ENCODE measurements at regions not wholly inside any gene's neighbourhood (a gene's known extent, or its start where the extent isn't known, plus 50 kb on each side); places are given as distances from the start of the nearest gene placed in this dataset.

- POLR2A ChIA-PET: no interaction called here
- no peak for TF ChIP-seq CTCF (IDR thresholded peaks at IDR 0.05; ENCODE audit: insufficient read depth, low read length, missing control alignments)
- DNase-seq (ENCODE audit: low read depth, low spot score): no peak
- no peak overlapping the region for H3K4me3 ChIP-seq (ENCODE audit: low read depth, low read length)
- CTCF ChIA-PET: no interaction called here
Measured at GRCh38 chr2:196500686-196501431, 138.7 kb upstream of the CCDC150 start.

GRCh38 chr2:196501836-196502235 lies 137.7 kb upstream of the CCDC150 start:
- DNase-seq (ENCODE audit: low read depth, low spot score): no peak
- POLR2A ChIA-PET: no interaction called here
- no peak for TF ChIP-seq CTCF (IDR thresholded peaks at IDR 0.05; ENCODE audit: insufficient read depth, low read length, missing control alignments)
- CTCF ChIA-PET: no interaction called here
- no peak overlapping the region for H3K4me3 ChIP-seq (ENCODE audit: low read depth, low read length)

- ChIA-PET POLR2A (no interaction called here), CTCF (interaction anchor here (0.5 kb wide), 1 partner anchor 64 kb away, joined by 3 read pairs; no protein-coding TSS in a partner anchor)
- no peak for TF ChIP-seq CTCF (IDR thresholded peaks at IDR 0.05; ENCODE audit: insufficient read depth, low read length, missing control alignments)
- no peak for DNase-seq (ENCODE audit: low read depth, low spot score)
- no peak overlapping the region for H3K4me3 ChIP-seq (ENCODE audit: low read depth, low read length)
Measured at GRCh38 chr2:196502386-196502785, 137.1 kb upstream of the CCDC150 start.

GRCh38 chr2:196503398-196503797 lies 136.1 kb upstream of the CCDC150 start:
- CTCF ChIA-PET: no interaction called here
- POLR2A ChIA-PET: no interaction called here
- no peak overlapping the region for H3K4me3 ChIP-seq (ENCODE audit: low read depth, low read length)
- DNase-seq (ENCODE audit: low read depth, low spot score): no peak
- no peak for TF ChIP-seq CTCF (IDR thresholded peaks at IDR 0.05; ENCODE audit: insufficient read depth, low read length, missing control alignments)

- no peak for TF ChIP-seq CTCF (IDR thresholded peaks at IDR 0.05; ENCODE audit: insufficient read depth, low read length, missing control alignments)
- CTCF ChIA-PET: no interaction called here
- no peak overlapping the region for H3K4me3 ChIP-seq (ENCODE audit: low read depth, low read length)
- DNase-seq (ENCODE audit: low read depth, low spot score): no peak
- POLR2A ChIA-PET: no interaction called here
Measured at GRCh38 chr2:196504788-196505187, 134.7 kb upstream of the CCDC150 start.

GRCh38 chr2:196510246-196510645 lies 129.3 kb upstream of the CCDC150 start:
- TF ChIP-seq CTCF (IDR thresholded peaks at IDR 0.05; ENCODE audit: insufficient read depth, low read length, missing control alignments): no peak
- DNase-seq (ENCODE audit: low read depth, low spot score): no peak
- no peak overlapping the region for H3K4me3 ChIP-seq (ENCODE audit: low read depth, low read length)
- CTCF ChIA-PET: no interaction called here
- POLR2A ChIA-PET: no interaction called here

Measured in AG04449 (cell line).